NCI-H510A treated with DMSO at 0.1 percent for 48 hours (cell line): ENCODE measurements at regions not wholly inside any gene's neighbourhood (a gene's known extent, or its start where the extent isn't known, plus 50 kb on each side); places are given as distances from the start of the nearest gene placed in this dataset.
"Not testable (repeated sequence)": the region's sequence is repeated elsewhere in the genome, so short reads cannot be mapped to it uniquely, and the experiment has no call there.

Source experiments
- DNase-seq: peaks from one replicate; lab custom pipeline; 2025; lab: John Stamatoyannopoulos, UW

DNA sequence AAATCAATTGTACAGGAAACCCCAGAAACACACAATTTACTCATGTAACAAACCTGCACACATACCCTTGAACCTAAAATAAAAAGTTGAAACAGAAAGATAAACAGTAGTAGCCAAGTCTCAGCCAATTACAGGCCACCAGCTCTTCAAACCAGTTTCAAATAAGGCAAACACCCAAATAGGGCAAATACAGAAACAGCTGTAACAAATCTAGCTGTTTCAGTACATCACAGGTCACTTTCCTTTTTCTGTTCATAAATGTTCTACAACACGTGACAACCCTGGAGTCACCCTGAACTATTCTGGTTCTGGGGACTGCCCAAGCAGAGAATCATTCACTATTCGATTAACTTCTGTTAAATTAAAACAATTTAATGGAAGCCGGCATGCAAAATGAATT lies 329.0 kb downstream of the GJA1 start:
- no peak for DNase-seq

DNA sequence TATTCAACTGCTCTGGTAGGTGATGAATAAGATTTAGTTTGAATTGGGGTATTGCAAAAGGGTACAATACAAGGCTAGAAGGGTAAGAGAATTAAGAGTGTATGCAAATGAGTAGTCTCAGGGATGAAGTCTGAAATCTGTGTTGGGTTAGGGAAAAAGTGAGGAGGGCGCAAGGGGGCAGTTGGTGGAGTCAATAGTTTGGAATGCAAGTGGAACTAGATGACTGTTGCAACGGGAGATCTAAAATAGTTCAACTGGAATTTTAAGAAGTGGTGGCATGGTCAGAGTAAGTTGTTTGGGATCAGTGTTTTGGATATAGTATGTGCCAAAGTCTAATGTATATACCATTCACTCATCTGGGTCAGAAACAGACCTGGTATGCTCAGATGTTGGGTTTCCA lies 329.6 kb downstream of the GJA1 start:
- no peak for DNase-seq

DNA sequence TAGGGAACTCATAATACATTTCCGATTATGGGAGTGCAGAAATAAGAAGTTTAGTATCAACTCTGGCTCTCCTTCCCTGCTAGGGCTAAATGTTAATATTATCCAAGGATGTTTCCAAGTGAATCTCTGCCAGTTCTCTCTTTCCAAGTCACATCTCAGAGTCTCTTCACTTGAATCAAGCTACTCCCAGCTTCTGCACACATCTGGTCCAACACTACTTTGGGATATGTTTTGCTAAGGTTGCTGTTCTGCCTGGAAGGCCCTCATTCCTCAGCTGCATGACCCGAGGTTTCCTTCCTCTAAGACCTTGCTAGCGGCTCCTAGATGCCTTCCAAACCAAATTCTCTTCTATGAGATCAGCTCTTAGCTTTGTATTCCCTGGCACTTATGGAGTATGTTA lies 331.8 kb downstream of the GJA1 start:
- no peak for DNase-seq

DNA sequence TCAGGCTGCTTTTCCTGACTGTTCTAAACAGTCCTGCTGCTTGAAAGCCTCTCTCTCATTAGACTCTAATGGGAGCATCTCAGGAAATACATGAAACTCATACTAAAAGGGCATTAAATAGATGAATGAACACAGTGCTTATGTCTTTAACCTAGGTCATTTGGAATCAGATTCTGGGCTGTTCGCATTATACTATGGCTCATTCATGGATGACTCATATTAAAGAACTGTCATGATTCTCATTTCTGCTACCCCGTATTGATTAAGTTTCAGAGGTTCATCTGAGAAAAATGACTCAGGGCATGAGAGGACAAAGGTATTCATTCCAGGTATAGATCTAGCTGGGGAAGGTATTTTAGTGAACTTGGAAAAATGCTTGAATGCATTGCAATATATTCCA lies 335.5 kb downstream of the GJA1 start:
- DNase-seq, result no peak

DNA sequence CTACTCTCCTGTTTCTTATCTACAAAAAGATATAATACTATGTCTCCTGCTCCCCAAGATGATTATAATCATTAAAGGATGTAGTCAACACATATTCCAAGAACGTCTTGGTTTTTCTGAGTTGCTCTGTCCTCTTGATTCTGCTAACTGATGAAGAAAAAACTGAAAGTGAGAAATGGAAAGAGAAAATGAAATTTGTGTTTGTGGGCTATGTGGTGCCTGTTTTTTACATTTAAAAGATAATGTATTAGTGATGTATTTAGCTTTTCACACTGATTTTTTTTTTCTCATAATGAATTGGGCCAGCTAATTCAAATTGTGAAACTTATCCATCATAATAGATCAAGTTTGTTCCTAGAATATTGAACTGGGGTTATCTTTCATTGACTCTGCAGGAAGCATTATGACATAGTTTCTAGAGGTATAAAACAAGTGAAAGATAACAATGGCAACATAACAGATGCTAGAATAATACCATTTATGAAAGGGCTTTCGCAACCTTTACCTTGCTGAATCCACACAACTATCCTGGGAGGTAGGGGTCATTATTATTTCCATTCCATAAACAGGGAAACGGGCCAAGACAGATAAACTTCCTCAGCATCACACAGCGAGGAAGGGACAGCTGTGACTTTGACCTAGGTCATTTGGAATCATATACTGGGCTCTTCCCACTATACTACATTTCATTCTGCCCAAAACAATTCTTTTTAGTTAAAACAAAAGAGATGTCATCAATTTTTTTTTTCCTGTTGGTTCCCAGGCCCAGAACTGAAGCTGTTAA lies 336.7 kb downstream of the GJA1 start:
- DNase-seq, result no peak

DNA sequence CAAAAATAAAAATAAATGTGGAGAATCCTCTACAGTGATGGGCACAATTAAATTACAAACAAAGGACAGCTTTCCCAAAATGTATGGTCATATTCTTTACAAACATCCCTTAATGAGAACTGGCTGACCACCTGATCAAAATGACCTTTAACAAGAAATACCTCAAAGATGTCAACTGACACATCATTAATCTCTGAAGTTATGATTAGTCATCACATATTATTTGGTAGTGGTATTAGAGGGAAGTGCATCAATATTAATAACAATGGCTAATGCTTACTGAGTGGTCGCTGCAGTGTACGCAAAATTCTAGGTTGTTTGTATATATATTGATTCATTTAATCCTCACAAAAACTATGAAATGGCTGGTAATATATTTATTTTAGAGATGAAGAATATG lies 340.6 kb downstream of the GJA1 start:
- no peak for DNase-seq

DNA sequence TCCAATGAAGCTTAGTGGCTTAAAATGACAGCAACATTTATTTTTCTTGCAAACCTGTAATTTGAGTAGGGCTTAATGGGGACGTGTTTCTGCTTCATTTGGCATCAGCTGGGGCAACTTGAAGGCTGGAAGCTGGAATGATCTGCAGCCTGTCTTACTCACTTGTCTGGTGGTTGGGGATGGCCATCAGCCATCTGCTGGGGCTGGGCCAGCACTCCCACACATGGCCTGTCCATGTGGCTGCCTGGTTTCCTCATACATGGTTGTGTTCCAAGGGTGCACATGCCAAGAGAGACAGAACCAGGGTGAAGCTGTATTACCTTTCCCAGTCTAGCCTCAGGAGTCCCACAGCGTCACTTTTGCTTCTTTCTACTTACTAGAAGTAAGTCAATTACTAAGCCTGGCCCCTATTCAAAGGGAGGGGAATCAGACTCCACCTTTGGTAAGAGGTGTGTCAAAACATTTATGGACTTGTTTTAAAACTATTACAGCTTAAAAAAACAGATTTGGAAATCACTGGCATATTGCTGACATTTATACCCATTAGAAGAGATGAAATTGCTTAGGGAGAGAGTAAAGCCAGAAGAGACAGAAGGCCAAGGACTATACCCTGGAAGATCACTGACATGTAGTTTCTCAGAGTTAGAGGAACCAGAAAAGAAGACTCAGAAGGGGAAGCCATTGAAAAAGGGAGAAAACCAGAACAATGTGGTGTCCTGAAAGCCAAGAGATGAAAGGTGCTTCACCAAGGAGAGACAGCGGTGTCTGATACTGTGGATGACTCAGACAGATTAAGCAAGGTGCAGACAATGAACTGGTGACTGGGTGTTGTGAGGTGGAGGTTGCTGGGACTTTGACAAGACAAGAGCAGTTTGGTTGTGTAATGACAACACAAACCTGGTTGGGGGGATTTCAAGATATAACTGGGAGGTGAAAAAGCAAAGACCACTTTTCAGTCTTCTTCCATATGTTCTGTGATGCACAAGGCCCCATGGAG lies 345.2 kb downstream of the GJA1 start:
- no peak for DNase-seq

DNA sequence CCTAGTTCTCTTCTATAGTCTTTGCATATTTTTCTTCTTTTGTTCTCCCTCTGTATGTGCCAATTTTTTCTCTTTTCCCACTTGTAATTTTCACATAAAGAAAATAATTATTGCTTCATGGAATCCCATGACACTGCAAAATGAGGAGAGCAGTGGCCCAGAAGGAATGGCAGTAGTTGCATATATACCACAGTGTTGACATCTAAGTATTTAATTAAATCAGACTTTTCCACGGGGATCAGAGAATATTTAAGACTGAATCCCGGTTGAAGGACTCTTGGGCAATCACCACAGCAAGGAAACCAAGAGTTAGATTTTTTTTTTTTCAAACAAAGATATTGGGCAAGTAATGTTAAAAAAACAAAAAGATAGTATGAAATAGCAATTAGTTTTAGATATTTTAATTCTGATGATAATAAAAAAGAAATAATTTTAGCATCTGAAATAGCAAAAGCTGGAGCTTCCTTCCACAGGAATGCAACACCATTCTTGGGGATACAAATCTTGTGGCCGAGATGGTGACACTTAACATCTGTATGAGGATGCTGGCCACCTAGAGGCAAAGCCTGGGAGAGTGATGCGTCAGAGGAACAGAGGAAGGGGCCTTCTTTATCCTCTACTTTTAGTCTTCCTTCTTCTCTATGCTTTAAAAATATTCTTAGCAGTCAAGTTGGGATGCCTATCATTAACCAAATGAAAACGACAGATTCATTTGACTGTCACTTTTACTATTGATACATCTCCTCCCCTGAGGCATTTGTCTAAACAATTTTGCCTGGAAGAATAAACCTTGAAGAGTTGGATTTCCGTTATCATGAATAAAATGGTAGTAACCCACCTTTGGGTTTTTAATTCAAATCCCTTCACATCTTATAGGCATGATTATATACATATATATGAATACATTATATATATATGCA lies 356.2 kb downstream of the GJA1 start:
- no peak for DNase-seq

DNA sequence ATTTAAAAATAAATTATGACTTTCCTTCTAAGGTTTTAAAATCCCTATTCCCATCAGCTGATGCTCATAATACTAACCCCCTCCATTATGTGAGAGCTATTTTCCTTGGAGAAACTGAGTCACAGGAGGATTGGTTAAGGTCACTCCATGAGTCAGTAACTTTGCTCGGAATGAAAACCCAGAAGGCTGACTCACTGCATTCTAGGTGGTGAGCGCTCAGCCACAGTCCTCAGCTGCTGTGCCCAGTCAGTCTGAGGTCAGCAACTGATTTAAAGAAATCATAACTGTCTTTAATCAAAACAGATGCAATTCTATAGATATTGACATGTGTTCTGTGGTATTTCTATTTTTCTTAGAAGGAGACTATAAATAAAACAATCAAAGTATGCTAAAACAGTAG lies 359.2 kb downstream of the GJA1 start:
- no peak for DNase-seq

DNA sequence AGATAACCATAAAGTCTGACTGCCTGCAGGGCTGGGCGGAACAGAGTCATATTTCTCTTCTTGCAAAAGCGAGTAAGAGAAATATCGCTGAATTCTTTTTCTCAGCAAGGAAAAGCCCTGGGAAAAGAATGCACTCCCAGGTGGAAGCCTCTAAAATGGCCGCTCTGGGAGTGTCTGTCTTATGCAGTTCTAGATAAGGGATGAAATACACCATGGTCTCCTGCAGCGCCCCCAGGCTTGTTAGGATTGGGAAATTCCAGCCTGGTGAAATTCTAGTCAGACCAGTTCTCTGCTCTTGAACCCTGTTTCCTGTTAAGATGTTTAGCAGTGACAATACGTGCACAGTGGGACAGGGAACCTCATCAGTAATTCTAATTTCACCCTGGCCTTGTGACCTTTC lies 362.2 kb downstream of the GJA1 start:
- DNase-seq, result not testable (repeated sequence)

DNA sequence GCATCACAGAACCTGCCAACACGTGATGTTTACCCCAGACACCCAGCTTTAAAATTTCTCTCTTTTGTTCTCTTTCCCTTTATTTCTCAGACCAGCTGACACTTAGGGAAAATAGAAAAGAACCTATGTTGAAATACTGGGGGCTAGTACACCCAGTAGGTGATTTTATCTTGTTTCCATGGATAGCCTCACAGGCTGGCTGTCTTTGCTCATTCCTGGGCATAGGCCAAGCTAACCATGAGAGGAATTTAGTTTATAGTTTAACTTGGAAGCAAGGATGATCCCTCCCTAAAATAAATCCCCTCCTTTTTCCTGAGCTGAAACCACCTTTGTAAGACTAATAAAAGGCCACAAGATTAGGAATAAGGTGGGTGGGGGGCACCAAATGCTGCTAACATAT lies 362.7 kb downstream of the GJA1 start:
- DNase-seq, result not testable (repeated sequence)

DNA sequence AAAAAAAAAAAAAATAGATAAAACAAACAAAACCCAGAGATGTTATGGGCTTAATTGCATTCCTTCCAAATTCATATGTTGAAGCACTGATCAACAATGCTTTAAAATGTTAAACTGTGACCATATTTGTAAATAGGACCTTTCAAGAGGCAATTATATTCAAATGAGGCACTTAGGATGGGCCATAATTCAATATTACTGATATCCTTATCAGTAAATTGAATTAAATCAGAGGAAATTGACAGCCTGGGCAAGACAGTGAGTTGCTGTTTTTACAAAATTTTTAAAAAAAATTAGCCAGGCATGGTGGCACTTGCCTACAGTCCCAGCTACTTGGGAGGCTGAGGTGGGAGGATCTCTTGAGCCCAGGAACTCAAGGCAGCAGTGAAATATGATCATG lies 364.1 kb downstream of the GJA1 start:
- no peak for DNase-seq

DNA sequence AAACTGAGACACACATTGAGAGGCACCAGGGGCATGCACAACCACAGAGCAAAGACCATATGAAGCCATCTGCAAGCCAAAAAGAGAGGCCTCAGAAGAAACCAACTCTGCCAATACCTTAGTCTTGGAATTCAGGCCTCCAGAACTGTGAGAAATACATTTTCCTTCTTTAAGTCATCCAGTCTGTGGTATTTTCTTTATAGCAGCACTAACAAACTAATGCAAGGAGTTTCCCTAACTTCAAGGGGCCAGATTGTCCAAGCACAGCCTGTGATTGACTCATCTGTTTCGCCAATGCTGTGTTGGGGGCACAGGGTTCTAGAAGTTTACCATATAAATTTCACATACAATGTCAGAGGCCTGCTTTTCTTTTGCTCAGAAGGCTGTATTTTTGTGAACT lies 364.6 kb downstream of the GJA1 start:
- DNase-seq, result no peak

DNA sequence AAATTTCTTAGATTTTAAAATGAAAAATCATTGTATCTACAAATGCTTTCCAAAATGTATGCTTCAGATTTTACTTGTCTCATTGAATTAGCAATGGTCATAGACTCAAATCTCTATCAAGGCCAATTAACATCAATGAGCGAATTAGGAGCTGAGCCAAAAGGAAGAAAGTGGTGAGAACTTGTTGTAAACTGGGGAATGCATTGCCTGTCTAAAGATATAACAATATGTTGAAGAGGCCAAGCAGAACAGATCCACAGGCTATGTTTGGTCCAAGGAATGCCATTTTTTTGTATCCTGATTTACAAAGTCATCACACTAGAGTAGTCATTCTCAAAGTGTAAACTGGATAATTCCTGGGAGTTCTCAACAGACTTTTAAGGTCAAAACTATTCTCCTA lies 370.7 kb downstream of the GJA1 start:
- DNase-seq, result no peak

DNA sequence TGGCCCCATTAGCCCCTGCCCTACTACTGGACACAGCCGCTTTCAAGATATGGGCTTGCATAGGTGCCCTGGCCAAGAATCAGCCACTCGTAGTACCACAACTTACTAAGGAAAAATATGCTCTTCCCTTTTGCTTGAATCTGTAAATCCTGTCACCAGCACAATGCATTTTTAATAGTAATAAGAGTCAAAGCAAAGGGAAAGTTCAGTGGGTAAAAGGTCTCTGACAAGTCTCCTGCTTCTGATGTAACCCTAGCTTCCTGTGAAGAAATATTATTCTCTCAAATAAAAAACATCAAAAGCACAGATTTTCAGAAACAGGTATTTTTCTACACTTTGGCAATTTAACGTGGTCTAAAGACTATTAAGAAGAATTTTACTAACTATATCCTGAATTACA lies 373.8 kb downstream of the GJA1 start:
- DNase-seq, result no peak

DNA sequence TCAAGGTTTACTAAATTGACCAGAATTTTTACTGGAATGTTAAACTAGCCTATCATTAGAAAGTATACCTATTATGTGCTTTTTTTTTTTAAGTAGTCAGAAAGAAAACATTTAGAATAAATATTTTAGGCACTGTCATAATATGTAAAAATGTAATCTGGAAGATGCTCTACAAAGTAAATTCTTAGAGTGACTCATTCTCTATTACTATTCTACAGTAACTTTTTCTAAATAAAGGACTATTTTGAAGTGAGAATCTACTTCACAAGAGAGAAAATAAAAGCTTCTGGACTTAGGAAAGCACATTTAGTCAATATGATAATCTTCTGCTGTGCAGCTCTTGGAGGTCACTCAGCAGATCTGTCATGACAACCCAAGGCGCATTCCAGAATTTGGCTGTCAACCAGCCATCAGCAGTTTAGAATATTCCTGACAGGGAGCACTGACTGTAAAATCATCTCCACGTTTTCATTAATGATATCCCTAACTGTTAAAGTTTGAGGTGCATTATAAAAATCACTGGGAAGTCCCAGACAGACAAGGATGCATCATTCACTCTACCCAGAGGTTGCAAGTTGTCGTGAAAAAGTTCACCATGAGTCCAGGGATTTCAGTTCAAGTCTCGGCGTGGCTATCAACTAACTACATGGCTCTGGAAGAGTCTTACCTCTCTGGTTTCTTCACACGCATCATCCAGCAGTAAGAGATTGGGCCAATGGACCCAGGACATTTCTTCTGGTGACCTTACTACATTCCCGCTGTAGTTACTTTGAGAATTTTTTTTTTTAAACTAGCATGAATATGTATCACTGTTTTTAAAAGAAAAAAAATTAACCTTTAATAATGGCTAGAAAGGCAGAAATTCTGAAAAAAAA lies 374.9 kb downstream of the GJA1 start:
- DNase-seq, result no peak

DNA sequence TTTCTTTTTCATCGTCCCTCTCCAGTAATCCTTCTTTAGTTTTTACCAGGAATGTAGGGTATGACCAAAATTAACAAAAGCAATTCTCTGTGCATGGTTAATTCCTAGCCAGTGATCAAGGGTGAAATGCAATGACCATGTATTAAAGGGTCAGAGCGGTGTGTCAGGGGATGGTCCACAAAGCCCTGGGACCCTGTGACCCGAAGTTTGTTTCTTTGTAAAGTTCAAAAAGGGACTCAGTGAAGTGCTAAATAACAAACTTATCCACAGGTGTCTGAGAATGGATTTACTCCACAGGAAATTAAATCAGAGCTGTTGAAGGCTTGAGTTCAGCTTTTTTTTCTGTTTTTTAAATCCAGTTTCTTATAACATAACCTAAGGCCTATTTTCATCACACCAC lies 375.7 kb downstream of the GJA1 start:
- DNase-seq, result no peak

DNA sequence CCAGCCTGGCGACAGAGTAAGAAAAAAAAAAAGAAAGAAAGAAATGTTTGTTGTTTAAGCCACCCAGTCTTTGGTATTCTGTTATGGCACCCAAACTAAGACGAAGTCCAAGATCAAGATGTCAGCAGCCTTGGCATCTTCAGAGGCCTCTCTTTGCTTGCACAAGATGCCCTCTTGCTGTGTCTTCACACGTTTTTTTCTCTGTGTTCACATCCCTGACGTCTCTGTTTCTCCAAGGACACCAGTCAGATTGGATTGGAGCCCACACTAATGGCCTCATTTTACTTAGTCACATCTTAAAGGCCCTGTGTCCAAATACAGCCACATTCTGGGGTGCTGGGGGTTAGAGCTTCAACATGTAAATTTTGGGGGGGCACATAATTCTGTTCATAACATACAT lies 380.9 kb downstream of the GJA1 start:
- no peak for DNase-seq

DNA sequence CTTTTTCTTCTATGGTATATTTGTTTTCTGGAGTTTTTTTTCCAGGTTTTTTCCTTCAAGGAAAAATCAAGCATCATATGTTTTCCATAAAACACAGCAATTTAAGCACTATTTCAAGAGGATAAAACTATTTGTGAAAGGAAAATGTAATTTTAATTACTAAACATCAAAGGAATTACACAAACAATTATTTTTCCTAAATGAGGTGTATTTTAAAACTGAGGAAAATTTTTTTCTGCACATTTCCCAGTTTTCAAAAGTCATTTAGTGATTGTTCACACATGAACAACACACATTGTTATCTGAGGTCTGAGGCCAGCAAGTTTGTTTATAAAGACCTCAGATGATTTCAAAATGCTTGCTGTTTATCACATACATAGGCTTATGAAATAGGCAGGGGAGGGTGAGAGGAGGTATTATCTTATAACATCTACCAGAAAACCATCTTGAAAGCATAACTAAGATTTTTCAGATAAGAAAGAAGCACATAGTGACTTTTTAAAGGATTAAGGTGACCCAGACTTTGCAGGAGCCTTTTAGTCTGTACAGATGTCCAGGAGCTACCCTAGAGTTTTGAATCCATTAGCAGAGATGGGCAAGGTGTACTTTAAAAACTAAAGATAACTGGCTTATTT lies 381.6 kb downstream of the GJA1 start:
- DNase-seq, result no peak

DNA sequence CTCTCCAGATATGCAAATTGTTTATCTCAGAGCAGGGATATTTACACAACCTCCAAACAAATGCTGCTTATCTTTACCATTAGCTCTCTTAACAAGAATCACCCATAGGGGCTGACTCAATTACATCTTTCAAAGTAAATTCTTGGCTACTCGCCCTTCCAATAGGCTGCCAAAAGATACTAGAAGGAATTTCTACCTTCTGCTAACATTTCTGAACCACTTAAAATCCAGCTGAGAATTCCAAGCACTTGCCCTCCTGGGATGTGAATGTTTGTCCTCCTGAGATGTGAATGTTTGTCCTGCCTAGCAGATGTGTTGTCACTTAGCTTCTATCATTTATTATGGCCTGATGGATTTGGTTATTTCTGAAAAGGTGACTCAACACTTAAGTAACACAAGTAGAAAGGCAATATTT lies 388.0 kb downstream of the GJA1 start:
- no peak for DNase-seq
